ENCODE measurements at regions not wholly inside any gene's neighbourhood (a gene's known extent, or its start where the extent isn't known, plus 50 kb on each side); places are given as distances from the start of the nearest gene placed in this dataset.

GRCh38 chr2:195480121-195480520 is 176.9 kb upstream of the SLC39A10 start:
- no peak for ATAC-seq
- intact Hi-C loops (cut with DNase I) = no loop called here
- DNase-seq (ENCODE audit: missing footprints) = no peak

- DNase-seq (ENCODE audit: missing footprints) = no peak
- no peak for ATAC-seq
- intact Hi-C loops (cut with DNase I) = no loop called here
Measured at GRCh38 chr2:195479407-195479806, 177.6 kb upstream of the SLC39A10 start.

GRCh38 chr2:195477996-195478382 is 179.0 kb upstream of the SLC39A10 start:
- intact Hi-C loops (cut with DNase I) = no loop called here
- ATAC-seq (no peak), DNase-seq (ENCODE audit: missing footprints) (no peak)

GRCh38 chr2:195477248-195477995 is 179.6 kb upstream of the SLC39A10 start:
- no peak for DNase-seq (ENCODE audit: missing footprints)
- no peak for ATAC-seq
- intact Hi-C loops (cut with DNase I) = no loop called here

- intact Hi-C loops (cut with DNase I) = no loop called here
- ATAC-seq (no peak), DNase-seq (ENCODE audit: missing footprints) (no peak)
Measured at GRCh38 chr2:195475336-195475735, 181.7 kb upstream of the SLC39A10 start.

GRCh38 chr2:195473862-195474261 is 183.2 kb upstream of the SLC39A10 start:
- no peak for DNase-seq (ENCODE audit: missing footprints)
- ATAC-seq = no peak
- intact Hi-C loops (cut with DNase I) = no loop called here

GRCh38 chr2:195472501-195473234 is 184.4 kb upstream of the SLC39A10 start:
- intact Hi-C loops (cut with DNase I) = no loop called here
- no peak for ATAC-seq
- DNase-seq (ENCODE audit: missing footprints) = no peak

- DNase-seq (ENCODE audit: missing footprints) = no peak
- ATAC-seq = no peak
- intact Hi-C loops (cut with DNase I) = no loop called here
Measured at GRCh38 chr2:195471807-195472206, 185.2 kb upstream of the SLC39A10 start.

- no peak for ATAC-seq
- DNase-seq (ENCODE audit: missing footprints) = no peak
- intact Hi-C loops (cut with DNase I) = no loop called here
Measured at GRCh38 chr2:195471163-195471562, 185.9 kb upstream of the SLC39A10 start.

- ATAC-seq (no peak), DNase-seq (ENCODE audit: missing footprints) (no peak)
- intact Hi-C loops (cut with DNase I) = no loop called here
Measured at GRCh38 chr2:195470622-195471021, 186.4 kb upstream of the SLC39A10 start.

GRCh38 chr2:195468771-195469170 is 188.3 kb upstream of the SLC39A10 start:
- intact Hi-C loops (cut with DNase I) = no loop called here
- no peak for DNase-seq (ENCODE audit: missing footprints)
- ATAC-seq = no peak

GRCh38 chr2:195466427-195466826 is 190.6 kb upstream of the SLC39A10 start:
- ATAC-seq (no peak), DNase-seq (ENCODE audit: missing footprints) (no peak)
- intact Hi-C loops (cut with DNase I) = no loop called here

- DNase-seq (ENCODE audit: missing footprints) = no peak
- intact Hi-C loops (cut with DNase I) = no loop called here
- no peak for ATAC-seq
Measured at GRCh38 chr2:195461010-195461409, 196.0 kb upstream of the SLC39A10 start.

- ATAC-seq = no peak
- DNase-seq (ENCODE audit: missing footprints) = no peak
- intact Hi-C loops (cut with DNase I) = no loop called here
Measured at GRCh38 chr2:195458936-195459335, 198.1 kb upstream of the SLC39A10 start.

GRCh38 chr2:195457873-195458272 is 199.2 kb upstream of the SLC39A10 start:
- intact Hi-C loops (cut with DNase I) = no loop called here
- no peak for DNase-seq (ENCODE audit: missing footprints)
- no peak for ATAC-seq

GRCh38 chr2:195456771-195457170 is 200.3 kb upstream of the SLC39A10 start:
- no peak for DNase-seq (ENCODE audit: missing footprints)
- intact Hi-C loops (cut with DNase I) = no loop called here

GRCh38 chr2:195451160-195451559 is 205.9 kb upstream of the SLC39A10 start:
- no peak for DNase-seq (ENCODE audit: missing footprints)
- peak; percentile 65 for ATAC-seq
- intact Hi-C loops (cut with DNase I) = no loop called here

More at GRCh38 chr2:195456771-195457170, 200.3 kb upstream of the SLC39A10 start:
- no peak for ATAC-seq

GRCh38 chr2:195450552-195451113 is 206.4 kb upstream of the SLC39A10 start:
- intact Hi-C loops (cut with DNase I) = no loop called here
- DNase-seq (ENCODE audit: missing footprints) (no peak), ATAC-seq (no peak)

GRCh38 chr2:195447323-195447975 is 209.6 kb upstream of the SLC39A10 start:
- intact Hi-C loops (cut with DNase I) = no loop called here
- DNase-seq (ENCODE audit: missing footprints) = no peak
- ATAC-seq = no peak

GRCh38 chr2:195445639-195446038 is 211.4 kb upstream of the SLC39A10 start:
- DNase-seq (ENCODE audit: missing footprints) (no peak), ATAC-seq (no peak)
- intact Hi-C loops (cut with DNase I) = no loop called here

Measured in Right ventricle myocardium inferior (tissue), 1 donor.